ENCODE measurements at regions not wholly inside any gene's neighbourhood (a gene's known extent, or its start where the extent isn't known, plus 50 kb on each side); places are given as distances from the start of the nearest gene placed in this dataset.

DNA sequence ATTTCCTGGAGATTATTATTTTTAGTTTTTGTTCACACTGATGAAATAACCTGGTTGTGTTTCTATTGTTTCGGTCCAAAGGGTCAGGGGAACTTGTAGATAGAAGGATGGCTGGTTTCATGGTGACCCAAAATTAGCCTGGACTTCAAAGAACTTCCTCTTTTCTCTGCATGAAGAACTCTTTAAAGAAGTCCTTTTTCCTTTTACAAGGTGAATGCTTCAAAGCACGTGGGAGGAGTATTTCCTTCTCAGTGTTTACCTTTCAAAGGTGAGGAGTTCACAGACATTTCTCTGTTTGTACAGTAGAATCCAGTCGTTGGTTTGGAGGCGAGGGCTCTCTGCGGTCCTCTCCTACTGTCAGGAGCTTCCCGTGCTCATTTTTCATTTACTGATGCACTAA lies 561.7 kb downstream of the GATA3 start:
- DNase-seq (ENCODE audit: low spot score): peak; percentile 50
- H3K4me2 ChIP-seq: no peak overlapping the region
- WGBS (ENCODE audit: low lambda C conversion rate, missing lambda C conversion rate): 35% methylated on average over 6 of the region's 6 CpGs
- no peak overlapping the region for H3K4me3 ChIP-seq
- H3K79me2 ChIP-seq: no peaks in the 10 kb centered on the region
- H3K9me2 ChIP-seq (replicated peaks; ENCODE audit: insufficient read depth): no peaks in the 10 kb centered on the region
- no peak overlapping the region for H3K27ac ChIP-seq
- no peak for TF ChIP-seq EZH2phosphoT487 (IDR thresholded peaks at IDR 0.05; ENCODE audit: low read depth, severe bottlenecking, unreplicated experiment)
- TF ChIP-seq, protein P1, sequence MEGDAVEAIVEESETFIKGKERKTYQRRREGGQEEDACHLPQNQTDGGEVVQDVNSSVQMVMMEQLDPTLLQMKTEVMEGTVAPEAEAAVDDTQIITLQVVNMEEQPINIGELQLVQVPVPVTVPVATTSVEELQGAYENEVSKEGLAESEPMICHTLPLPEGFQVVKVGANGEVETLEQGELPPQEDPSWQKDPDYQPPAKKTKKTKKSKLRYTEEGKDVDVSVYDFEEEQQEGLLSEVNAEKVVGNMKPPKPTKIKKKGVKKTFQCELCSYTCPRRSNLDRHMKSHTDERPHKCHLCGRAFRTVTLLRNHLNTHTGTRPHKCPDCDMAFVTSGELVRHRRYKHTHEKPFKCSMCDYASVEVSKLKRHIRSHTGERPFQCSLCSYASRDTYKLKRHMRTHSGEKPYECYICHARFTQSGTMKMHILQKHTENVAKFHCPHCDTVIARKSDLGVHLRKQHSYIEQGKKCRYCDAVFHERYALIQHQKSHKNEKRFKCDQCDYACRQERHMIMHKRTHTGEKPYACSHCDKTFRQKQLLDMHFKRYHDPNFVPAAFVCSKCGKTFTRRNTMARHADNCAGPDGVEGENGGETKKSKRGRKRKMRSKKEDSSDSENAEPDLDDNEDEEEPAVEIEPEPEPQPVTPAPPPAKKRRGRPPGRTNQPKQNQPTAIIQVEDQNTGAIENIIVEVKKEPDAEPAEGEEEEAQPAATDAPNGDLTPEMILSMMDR (IDR thresholded peaks at IDR 0.05; ENCODE audit: poor library complexity): no peak
- TF ChIP-seq EZH2 (IDR thresholded peaks at IDR 0.05; ENCODE audit: borderline replicate concordance): no peak
- no peaks in the 10 kb centered on the region for H4K20me1 ChIP-seq (ENCODE audit: insufficient read depth, poor library complexity, severe bottlenecking)
- H2AFZ ChIP-seq: no peak overlapping the region
- no peaks in the 10 kb centered on the region for H3K36me3 ChIP-seq (replicated peaks; ENCODE audit: insufficient read depth, low read depth)
- no peaks in the 10 kb centered on the region for H3K9me3 ChIP-seq (ENCODE audit: low read depth)
- H3K27me3 ChIP-seq: no peaks in the 10 kb centered on the region
- H3K4me1 ChIP-seq (ENCODE audit: insufficient read depth): peaks cover 4% of the 10 kb centered on the region

DNA sequence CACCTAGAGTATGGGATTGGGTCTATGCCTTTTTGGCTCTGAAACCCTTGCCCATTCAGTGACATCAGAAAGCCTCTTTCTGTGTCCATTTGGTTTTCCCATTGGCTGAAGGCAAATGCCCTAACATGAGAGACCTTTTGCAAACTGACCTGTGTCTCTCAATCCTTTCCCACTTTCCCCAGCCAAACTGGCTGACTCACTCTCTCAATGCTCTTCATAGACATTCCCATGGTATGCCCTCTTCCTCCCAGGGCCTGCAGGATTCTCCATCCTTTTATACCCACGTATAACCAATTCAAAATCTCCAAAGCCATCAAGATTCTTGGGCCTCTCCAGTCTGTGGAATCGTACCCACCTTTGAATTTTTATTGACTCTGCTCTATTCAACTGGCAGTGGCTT lies 563.3 kb downstream of the GATA3 start:
- H3K9me2 ChIP-seq (replicated peaks; ENCODE audit: insufficient read depth): no peaks in the 10 kb centered on the region
- no peak overlapping the region for H3K27ac ChIP-seq
- H2AFZ ChIP-seq: no peak overlapping the region
- no peaks in the 10 kb centered on the region for H4K20me1 ChIP-seq (ENCODE audit: insufficient read depth, poor library complexity, severe bottlenecking)
- H3K4me3 ChIP-seq: no peak overlapping the region
- no peaks in the 10 kb centered on the region for H3K9me3 ChIP-seq (ENCODE audit: low read depth)
- H3K4me2 ChIP-seq: no peak overlapping the region
- TF ChIP-seq EZH2 (IDR thresholded peaks at IDR 0.05; ENCODE audit: borderline replicate concordance): no peak
- TF ChIP-seq, protein P1 (IDR thresholded peaks at IDR 0.05; ENCODE audit: poor library complexity): no peak
- no peak for TF ChIP-seq EZH2phosphoT487 (IDR thresholded peaks at IDR 0.05; ENCODE audit: low read depth, severe bottlenecking, unreplicated experiment)
- no peak for DNase-seq (ENCODE audit: low spot score)
- no peaks in the 10 kb centered on the region for H3K27me3 ChIP-seq
- WGBS (ENCODE audit: low lambda C conversion rate, missing lambda C conversion rate): 84% methylated on average over 2 of the region's 2 CpGs
- H3K4me1 ChIP-seq (ENCODE audit: insufficient read depth): peaks cover 4% of the 10 kb centered on the region
- no peaks in the 10 kb centered on the region for H3K79me2 ChIP-seq
- H3K36me3 ChIP-seq (replicated peaks; ENCODE audit: insufficient read depth, low read depth): no peaks in the 10 kb centered on the region

DNA sequence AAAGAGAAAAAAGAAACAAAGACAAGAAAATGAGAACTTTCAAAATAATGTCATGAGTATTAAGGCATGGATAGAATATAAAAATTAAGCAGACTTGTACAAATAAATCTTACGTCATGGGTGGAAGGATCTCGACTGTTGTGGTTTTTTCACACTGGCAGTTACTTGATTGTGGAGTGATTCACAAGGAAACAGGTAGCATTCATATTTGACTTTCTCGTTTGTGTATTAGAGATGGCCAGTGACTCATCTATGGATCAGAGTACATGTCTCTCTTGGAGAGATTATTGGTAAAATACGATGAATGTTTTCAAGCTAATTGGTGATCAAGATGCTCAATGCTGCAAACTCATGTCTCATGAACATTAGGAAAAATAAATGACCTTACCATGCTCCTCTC lies 564.3 kb downstream of the GATA3 start:
- Histone ChIP-seq H2AFZ (no peak overlapping the region), H3K9me3 (ENCODE audit: low read depth) (no peaks in the 10 kb centered on the region), H3K79me2 (no peaks in the 10 kb centered on the region), H3K4me3 (no peak overlapping the region), H3K27me3 (no peaks in the 10 kb centered on the region), H4K20me1 (ENCODE audit: insufficient read depth, poor library complexity, severe bottlenecking) (no peaks in the 10 kb centered on the region), H3K4me2 (no peak overlapping the region), H3K9me2 (replicated peaks; ENCODE audit: insufficient read depth) (no peaks in the 10 kb centered on the region), H3K4me1 (ENCODE audit: insufficient read depth) (peaks cover 4% of the 10 kb centered on the region), H3K36me3 (replicated peaks; ENCODE audit: insufficient read depth, low read depth) (no peaks in the 10 kb centered on the region), H3K27ac (no peak overlapping the region)
- no peak for DNase-seq (ENCODE audit: low spot score)
- 78% methylated on average over 4 of the region's 4 CpGs for WGBS (ENCODE audit: low lambda C conversion rate, missing lambda C conversion rate)
- TF ChIP-seq, protein P1 (IDR thresholded peaks at IDR 0.05; ENCODE audit: poor library complexity): no peak
- TF ChIP-seq EZH2 (IDR thresholded peaks at IDR 0.05; ENCODE audit: borderline replicate concordance): no peak
- no peak for TF ChIP-seq EZH2phosphoT487 (IDR thresholded peaks at IDR 0.05; ENCODE audit: low read depth, severe bottlenecking, unreplicated experiment)

DNA sequence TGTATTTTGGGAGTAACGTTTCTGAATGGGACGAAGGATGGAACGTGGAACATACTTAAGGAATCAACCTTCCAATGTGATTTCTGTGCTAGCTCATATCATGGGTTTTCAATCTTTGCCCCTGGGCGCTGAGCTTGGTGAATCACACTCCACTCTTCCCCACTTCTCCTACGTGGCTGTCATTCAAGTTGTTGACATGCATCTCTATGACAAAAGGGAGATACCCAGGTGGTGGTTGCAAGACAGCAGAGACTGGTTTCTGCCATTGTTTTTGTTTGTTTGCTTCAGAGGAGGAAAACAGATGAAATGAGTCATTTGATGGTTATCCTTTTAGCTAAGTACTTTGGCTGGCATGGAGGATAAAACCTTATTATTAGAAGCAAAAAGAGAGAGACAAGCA lies 573.9 kb downstream of the GATA3 start:
- H3K27ac ChIP-seq: no peak overlapping the region
- H3K4me2 ChIP-seq: no peak overlapping the region
- no peaks in the 10 kb centered on the region for H4K20me1 ChIP-seq (ENCODE audit: insufficient read depth, poor library complexity, severe bottlenecking)
- H3K9me3 ChIP-seq (ENCODE audit: low read depth): no peaks in the 10 kb centered on the region
- no peaks in the 10 kb centered on the region for H3K4me1 ChIP-seq (ENCODE audit: insufficient read depth)
- no peaks in the 10 kb centered on the region for H3K36me3 ChIP-seq (replicated peaks; ENCODE audit: insufficient read depth, low read depth)
- DNase-seq (ENCODE audit: low spot score): no peak
- 55% methylated on average over 5 of the region's 5 CpGs for WGBS (ENCODE audit: low lambda C conversion rate, missing lambda C conversion rate)
- no peaks in the 10 kb centered on the region for H3K79me2 ChIP-seq
- H3K4me3 ChIP-seq: no peak overlapping the region
- no peak overlapping the region for H2AFZ ChIP-seq
- H3K9me2 ChIP-seq (replicated peaks; ENCODE audit: insufficient read depth): no peaks in the 10 kb centered on the region
- TF ChIP-seq, protein P1 (IDR thresholded peaks at IDR 0.05; ENCODE audit: poor library complexity): no peak
- TF ChIP-seq EZH2phosphoT487 (IDR thresholded peaks at IDR 0.05; ENCODE audit: low read depth, severe bottlenecking, unreplicated experiment): no peak
- TF ChIP-seq EZH2 (IDR thresholded peaks at IDR 0.05; ENCODE audit: borderline replicate concordance): no peak
- H3K27me3 ChIP-seq: no peaks in the 10 kb centered on the region
